ENCODE measurements at regions not wholly inside any gene's neighbourhood (a gene's known extent, or its start where the extent isn't known, plus 50 kb on each side); places are given as distances from the start of the nearest gene placed in this dataset.
"Not testable (repeated sequence)": the region's sequence is repeated elsewhere in the genome, so short reads cannot be mapped to it uniquely, and the experiment has no call there.

- H3K9me3 ChIP-seq (ENCODE audit: control insufficient read depth, low read length); H3K36me3 ChIP-seq (ENCODE audit: control insufficient read depth, insufficient read depth, low read length); H3K4me1 ChIP-seq (ENCODE audit: control insufficient read depth, insufficient read depth, low read length, poor library complexity, severe bottlenecking); H3K4me3 ChIP-seq (ENCODE audit: extremely low read depth, insufficient read depth, low read length, poor library complexity, severe bottlenecking); H3K27ac ChIP-seq (ENCODE audit: low read depth, low read length, severe bottlenecking): not testable (repeated sequence)
- 77 to 87% methylated on average over 5 to 9 of the region's 11 CpGs for WGBS, 2 experiments (ENCODE audit: insufficient coverage in 2 of 2)
Observed at GRCh38 chr18:30419399-30419798, 623.1 kb downstream of the DSC3 start.

DNA sequence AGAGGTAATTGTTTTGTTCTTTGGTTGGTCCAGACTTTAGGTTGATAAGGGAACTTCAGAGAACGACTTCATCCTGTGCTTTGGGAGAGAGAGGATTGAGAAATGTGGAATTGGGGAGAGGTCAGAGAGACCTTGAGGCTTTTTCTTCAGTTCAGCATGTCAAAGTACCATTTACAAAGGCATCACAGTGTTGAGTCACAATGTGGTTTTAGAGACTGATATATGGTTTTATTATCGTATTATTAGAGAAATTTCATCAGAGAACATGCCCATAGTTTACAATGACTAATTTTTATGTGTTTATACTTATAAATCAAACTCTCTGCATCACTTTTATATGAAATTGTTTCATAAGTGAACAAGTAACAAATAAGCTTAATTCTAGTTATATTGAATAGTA is 626.6 kb downstream of the DSC3 start:
- H3K27ac ChIP-seq (ENCODE audit: low read depth, low read length, severe bottlenecking): no peak overlapping the region
- H3K4me1 ChIP-seq (ENCODE audit: control insufficient read depth, insufficient read depth, low read length, poor library complexity, severe bottlenecking): no peaks in the 10 kb centered on the region
- H3K36me3 ChIP-seq (ENCODE audit: control insufficient read depth, insufficient read depth, low read length): no peaks in the 10 kb centered on the region
- H3K9me3 ChIP-seq (ENCODE audit: control insufficient read depth, low read length): no peaks in the 10 kb centered on the region
- no peak overlapping the region for H3K4me3 ChIP-seq (ENCODE audit: extremely low read depth, insufficient read depth, low read length, poor library complexity, severe bottlenecking)
- 60 to 80% methylated on average over 1 of the region's 2 CpGs for WGBS, 2 experiments (ENCODE audit: insufficient coverage in 2 of 2)

DNA sequence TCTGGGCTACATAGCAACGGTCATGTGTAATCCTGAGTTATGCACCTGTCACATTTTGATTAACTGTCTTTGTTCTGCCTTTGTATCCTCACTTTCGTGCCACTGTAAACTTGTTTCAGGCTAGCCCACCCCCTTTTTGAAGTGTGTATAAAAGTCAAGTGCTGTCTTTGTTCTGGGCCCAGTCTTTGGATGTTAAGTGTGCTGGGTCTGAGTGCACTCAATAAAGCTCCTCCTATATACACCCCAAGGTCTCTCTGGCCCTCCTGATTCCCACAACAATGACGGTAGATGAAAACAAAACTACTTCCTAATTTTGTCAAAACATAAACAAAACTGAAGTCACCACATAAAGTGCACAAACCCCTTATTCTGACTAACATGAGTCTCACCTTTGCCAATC is 633.4 kb downstream of the DSC3 start:
- 83 to 90% methylated on average over 2 of the region's 3 CpGs for WGBS, 2 experiments (ENCODE audit: insufficient coverage in 2 of 2)
- Histone ChIP-seq H3K9me3 (ENCODE audit: control insufficient read depth, low read length) (peaks cover 5% of the 10 kb centered on the region), H3K36me3 (ENCODE audit: control insufficient read depth, insufficient read depth, low read length) (no peaks in the 10 kb centered on the region), H3K4me1 (ENCODE audit: control insufficient read depth, insufficient read depth, low read length, poor library complexity, severe bottlenecking) (no peaks in the 10 kb centered on the region), H3K4me3 (ENCODE audit: extremely low read depth, insufficient read depth, low read length, poor library complexity, severe bottlenecking) (no peak overlapping the region), H3K27ac (ENCODE audit: low read depth, low read length, severe bottlenecking) (no peak overlapping the region)

- Histone ChIP-seq H3K4me3 (ENCODE audit: extremely low read depth, insufficient read depth, low read length, poor library complexity, severe bottlenecking) (no peak overlapping the region), H3K4me1 (ENCODE audit: control insufficient read depth, insufficient read depth, low read length, poor library complexity, severe bottlenecking) (no peaks in the 10 kb centered on the region), H3K9me3 (ENCODE audit: control insufficient read depth, low read length) (peaks cover 5% of the 10 kb centered on the region), H3K36me3 (ENCODE audit: control insufficient read depth, insufficient read depth, low read length) (no peaks in the 10 kb centered on the region), H3K27ac (ENCODE audit: low read depth, low read length, severe bottlenecking) (no peak overlapping the region)
- 100% methylated on average over 2 of the region's 3 CpGs for WGBS, 2 experiments (ENCODE audit: insufficient coverage in 2 of 2)
Observed at GRCh38 chr18:30406728-30407127, 635.8 kb downstream of the DSC3 start.

GRCh38 chr18:30405038-30405437 is 637.5 kb downstream of the DSC3 start:
- 80 to 100% methylated on average over 1 of the region's 1 CpG for WGBS, 2 experiments (ENCODE audit: insufficient coverage in 2 of 2)
- Histone ChIP-seq H3K4me3 (ENCODE audit: extremely low read depth, insufficient read depth, low read length, poor library complexity, severe bottlenecking) (no peak overlapping the region), H3K27ac (ENCODE audit: low read depth, low read length, severe bottlenecking) (no peak overlapping the region), H3K9me3 (ENCODE audit: control insufficient read depth, low read length) (peaks cover 5% of the 10 kb centered on the region), H3K36me3 (ENCODE audit: control insufficient read depth, insufficient read depth, low read length) (no peaks in the 10 kb centered on the region), H3K4me1 (ENCODE audit: control insufficient read depth, insufficient read depth, low read length, poor library complexity, severe bottlenecking) (no peaks in the 10 kb centered on the region)

DNA sequence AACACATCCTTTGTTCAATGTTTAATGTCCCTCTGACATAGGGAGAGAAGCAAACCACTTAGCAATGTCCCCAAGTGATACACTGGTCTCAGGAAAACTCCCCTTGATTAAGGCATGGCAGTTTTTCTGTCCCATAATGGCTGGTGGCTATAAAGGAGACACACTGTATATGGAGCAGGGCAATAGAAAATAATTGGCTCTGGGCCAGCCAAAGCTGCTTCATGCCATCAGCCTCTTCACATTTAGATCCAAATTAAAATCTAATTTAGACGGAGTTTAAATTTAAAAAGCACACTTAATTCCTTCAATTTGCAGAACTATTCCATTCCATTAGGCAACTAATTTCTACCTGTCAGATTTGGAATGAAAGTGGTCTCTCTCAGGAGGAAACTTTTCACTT is 638.1 kb downstream of the DSC3 start:
- Histone ChIP-seq H3K4me1 (ENCODE audit: control insufficient read depth, insufficient read depth, low read length, poor library complexity, severe bottlenecking) (no peaks in the 10 kb centered on the region), H3K36me3 (ENCODE audit: control insufficient read depth, insufficient read depth, low read length) (no peaks in the 10 kb centered on the region), H3K4me3 (ENCODE audit: extremely low read depth, insufficient read depth, low read length, poor library complexity, severe bottlenecking) (no peak overlapping the region), H3K9me3 (ENCODE audit: control insufficient read depth, low read length) (peaks cover 5% of the 10 kb centered on the region), H3K27ac (ENCODE audit: low read depth, low read length, severe bottlenecking) (no peak overlapping the region)
- WGBS, 2 experiments (ENCODE audit: insufficient coverage in 2 of 2): no CpG with 5 or more reads among the region's 1 CpG

DNA sequence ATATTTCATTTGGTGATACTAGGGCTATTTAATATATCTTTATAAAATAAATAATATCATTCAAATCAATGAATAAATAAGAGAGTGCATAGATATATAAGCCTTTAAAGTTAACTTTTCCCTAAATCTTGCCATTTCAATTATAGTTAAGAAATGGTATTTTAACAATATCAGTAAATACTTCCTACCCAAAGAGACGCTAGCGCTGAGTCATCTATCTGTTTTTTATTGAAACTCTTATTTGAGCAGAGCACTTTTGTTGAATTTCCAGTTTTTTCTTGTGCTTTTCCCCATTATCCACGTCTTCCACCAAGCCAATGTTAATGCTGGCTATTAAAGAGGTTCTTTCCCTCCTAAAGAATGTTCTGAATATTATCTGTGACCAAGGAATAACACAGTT is 639.3 kb downstream of the DSC3 start:
- 60 to 83% methylated on average over 1 to 2 of the region's 3 CpGs for WGBS, 2 experiments (ENCODE audit: insufficient coverage in 2 of 2)
- no peak overlapping the region for H3K4me3 ChIP-seq (ENCODE audit: extremely low read depth, insufficient read depth, low read length, poor library complexity, severe bottlenecking)
- no peaks in the 10 kb centered on the region for H3K4me1 ChIP-seq (ENCODE audit: control insufficient read depth, insufficient read depth, low read length, poor library complexity, severe bottlenecking)
- no peak overlapping the region for H3K27ac ChIP-seq (ENCODE audit: low read depth, low read length, severe bottlenecking)
- H3K36me3 ChIP-seq (ENCODE audit: control insufficient read depth, insufficient read depth, low read length): no peaks in the 10 kb centered on the region
- H3K9me3 ChIP-seq (ENCODE audit: control insufficient read depth, low read length): no peaks in the 10 kb centered on the region

GRCh38 chr18:30387401-30387800 is 655.1 kb downstream of the DSC3 start:
- Histone ChIP-seq H3K27ac (ENCODE audit: low read depth, low read length, severe bottlenecking) (no peak overlapping the region), H3K36me3 (ENCODE audit: control insufficient read depth, insufficient read depth, low read length) (no peaks in the 10 kb centered on the region), H3K9me3 (ENCODE audit: control insufficient read depth, low read length) (no peaks in the 10 kb centered on the region), H3K4me3 (ENCODE audit: extremely low read depth, insufficient read depth, low read length, poor library complexity, severe bottlenecking) (no peak overlapping the region), H3K4me1 (ENCODE audit: control insufficient read depth, insufficient read depth, low read length, poor library complexity, severe bottlenecking) (no peaks in the 10 kb centered on the region)
- 0% methylated on average over 1 of the region's 2 CpGs; no CpG with 5 or more reads in 1 of the 2 experiments for WGBS, 2 experiments (ENCODE audit: insufficient coverage in 2 of 2)

DNA sequence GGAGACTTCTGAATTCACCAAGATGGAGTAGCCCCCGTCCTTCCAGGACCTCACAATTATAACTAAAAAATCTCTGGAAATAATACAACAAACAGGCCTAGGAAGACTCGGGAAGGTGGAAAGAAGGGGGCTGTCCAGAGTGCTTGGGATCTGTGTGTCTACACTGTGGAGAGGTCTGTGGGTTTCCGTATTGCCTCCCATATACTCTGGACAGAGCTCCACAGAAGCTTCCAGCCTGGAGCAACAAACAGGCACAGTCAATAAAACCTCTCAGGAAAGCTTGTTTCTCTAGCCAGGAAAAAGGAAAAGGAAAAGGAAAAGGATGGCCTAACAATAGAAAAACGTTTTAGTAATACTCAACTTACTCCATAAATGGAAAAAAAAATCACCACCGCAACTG is 655.9 kb downstream of the DSC3 start:
- WGBS, 2 experiments (ENCODE audit: insufficient coverage in 2 of 2): no CpG with 5 or more reads among the region's 5 CpGs
- no peaks in the 10 kb centered on the region for H3K36me3 ChIP-seq (ENCODE audit: control insufficient read depth, insufficient read depth, low read length)
- no peak overlapping the region for H3K27ac ChIP-seq (ENCODE audit: low read depth, low read length, severe bottlenecking)
- no peaks in the 10 kb centered on the region for H3K4me1 ChIP-seq (ENCODE audit: control insufficient read depth, insufficient read depth, low read length, poor library complexity, severe bottlenecking)
- H3K4me3 ChIP-seq (ENCODE audit: extremely low read depth, insufficient read depth, low read length, poor library complexity, severe bottlenecking): no peak overlapping the region
- no peaks in the 10 kb centered on the region for H3K9me3 ChIP-seq (ENCODE audit: control insufficient read depth, low read length)

GRCh38 chr18:30385684-30386083 is 656.9 kb downstream of the DSC3 start:
- no peaks in the 10 kb centered on the region for H3K4me1 ChIP-seq (ENCODE audit: control insufficient read depth, insufficient read depth, low read length, poor library complexity, severe bottlenecking)
- H3K36me3 ChIP-seq (ENCODE audit: control insufficient read depth, insufficient read depth, low read length): no peaks in the 10 kb centered on the region
- H3K9me3 ChIP-seq (ENCODE audit: control insufficient read depth, low read length): no peaks in the 10 kb centered on the region
- H3K27ac ChIP-seq (ENCODE audit: low read depth, low read length, severe bottlenecking): no peak overlapping the region
- no CpG with 5 or more reads among the region's 1 CpG for WGBS, 2 experiments (ENCODE audit: insufficient coverage in 2 of 2)
- H3K4me3 ChIP-seq (ENCODE audit: extremely low read depth, insufficient read depth, low read length, poor library complexity, severe bottlenecking): no peak overlapping the region

DNA sequence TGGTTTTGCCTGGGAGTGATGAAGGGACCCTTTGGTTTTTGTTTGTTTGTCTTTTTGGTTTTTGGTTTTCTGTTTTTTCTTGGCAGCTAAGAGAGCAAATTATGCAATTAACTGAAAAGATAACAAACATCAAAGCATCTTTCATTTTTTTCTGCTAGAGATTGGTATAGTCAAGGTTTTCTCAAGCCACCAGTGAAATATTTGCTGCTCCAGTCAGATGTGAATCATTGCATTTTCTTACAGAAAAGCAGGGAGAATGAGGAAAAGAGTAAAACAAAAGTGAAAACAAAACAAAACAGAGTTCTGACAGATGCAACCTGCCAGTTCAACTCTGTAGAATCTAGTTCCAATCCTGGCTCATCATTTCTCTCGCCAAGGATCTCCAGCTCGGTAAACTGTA is 660.7 kb downstream of the DSC3 start:
- Histone ChIP-seq H3K4me3 (ENCODE audit: extremely low read depth, insufficient read depth, low read length, poor library complexity, severe bottlenecking) (no peak overlapping the region), H3K27ac (ENCODE audit: low read depth, low read length, severe bottlenecking) (no peak overlapping the region), H3K36me3 (ENCODE audit: control insufficient read depth, insufficient read depth, low read length) (no peaks in the 10 kb centered on the region), H3K9me3 (ENCODE audit: control insufficient read depth, low read length) (no peaks in the 10 kb centered on the region), H3K4me1 (ENCODE audit: control insufficient read depth, insufficient read depth, low read length, poor library complexity, severe bottlenecking) (no peaks in the 10 kb centered on the region)
- no CpG with 5 or more reads among the region's 2 CpGs for WGBS, 2 experiments (ENCODE audit: insufficient coverage in 2 of 2)

DNA sequence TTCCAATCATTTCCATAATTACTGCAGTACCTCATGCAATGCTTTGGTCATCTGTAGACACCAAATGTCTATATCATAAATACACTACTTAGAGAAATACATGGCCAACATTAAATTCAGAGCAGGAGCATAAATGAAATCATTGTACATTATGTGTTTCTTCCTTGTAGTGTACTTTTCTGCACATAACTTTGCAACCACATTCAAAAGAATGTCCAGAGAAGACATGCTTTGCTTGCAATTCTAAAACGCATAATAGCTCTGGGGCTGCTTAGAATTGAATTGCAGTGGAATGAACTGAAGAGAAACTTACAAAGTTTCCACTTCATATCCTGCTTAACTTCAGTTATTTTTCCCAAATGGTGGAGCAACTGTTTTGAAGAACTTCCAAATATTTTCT is 664.4 kb downstream of the DSC3 start:
- Histone ChIP-seq H3K36me3 (ENCODE audit: control insufficient read depth, insufficient read depth, low read length) (no peaks in the 10 kb centered on the region), H3K27ac (ENCODE audit: low read depth, low read length, severe bottlenecking) (no peak overlapping the region), H3K9me3 (ENCODE audit: control insufficient read depth, low read length) (no peaks in the 10 kb centered on the region), H3K4me1 (ENCODE audit: control insufficient read depth, insufficient read depth, low read length, poor library complexity, severe bottlenecking) (no peaks in the 10 kb centered on the region), H3K4me3 (ENCODE audit: extremely low read depth, insufficient read depth, low read length, poor library complexity, severe bottlenecking) (no peak overlapping the region)
- no CpG with 5 or more reads among the region's 1 CpG for WGBS, 2 experiments (ENCODE audit: insufficient coverage in 2 of 2)
